ENCODE measurements at regions not wholly inside any gene's neighbourhood (a gene's known extent, or its start where the extent isn't known, plus 50 kb on each side); places are given as distances from the start of the nearest gene placed in this dataset.

DNA sequence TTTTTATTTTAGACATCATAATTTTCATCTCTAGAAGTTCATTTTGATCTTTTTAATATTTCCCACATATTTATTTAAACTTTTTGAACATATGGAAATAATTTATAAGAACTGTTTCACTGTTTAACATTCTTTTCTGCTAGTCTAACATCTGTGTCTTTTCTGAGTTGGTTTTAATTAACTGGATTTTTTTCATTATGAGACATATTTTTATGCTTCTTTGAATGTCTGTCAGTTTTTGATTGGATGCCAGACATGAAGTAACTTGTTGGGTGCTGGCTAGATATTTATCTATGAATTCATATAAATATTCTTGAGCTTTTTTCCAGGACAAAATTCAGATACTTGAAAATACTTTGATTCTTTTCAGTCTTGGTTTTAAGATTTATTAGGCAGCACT lies 317.8 kb upstream of the NCAM1 start:
- no peak for DNase-seq (ENCODE audit: low spot score)
- in situ Hi-C loops (cut with HindIII; ENCODE audit: extremely low pct_ligation_motif_present, low pct_unique_long_range_greater_than_20kb), result no loop called here
- Histone ChIP-seq H3K79me2 (ENCODE audit: insufficient read depth, low read length) (no peaks in the 10 kb centered on the region), H3K4me1 (ENCODE audit: insufficient read depth, low read length) (no peaks in the 10 kb centered on the region), H3K9me3 (ENCODE audit: low read length) (peaks cover 29% of the 10 kb centered on the region), H2AFZ (ENCODE audit: low read length) (no peak overlapping the region), H3K4me3 (replicated peaks in 1 of 3; ENCODE audit: insufficient read depth in 1 of 3, low read depth in 2 of 3, low read length in 3 of 3) (no peak overlapping the region), H3K27me3 (ENCODE audit: control insufficient read depth in 1 of 2, insufficient read depth in 2 of 2, low read length in 2 of 2) (no peaks in the 10 kb centered on the region), H3K4me2 (ENCODE audit: low read depth, low read length) (no peak overlapping the region), H3K36me3 (replicated peaks in 1 of 2; ENCODE audit: control insufficient read depth in 1 of 2, insufficient read depth in 2 of 2, low read length in 2 of 2) (no peaks in the 10 kb centered on the region), H3K27ac (ENCODE audit: extremely low read length, insufficient read depth, low read length) (no peak overlapping the region), H3K9ac (ENCODE audit: insufficient read depth, low read depth, low read length) (no peak overlapping the region), H4K20me1 (ENCODE audit: insufficient read depth, low read length) (no peaks in the 10 kb centered on the region)
- no TSS peak for BruUV-seq (replicated peaks)
- ChIA-PET POLR2A (no interaction called here), CTCF (ENCODE audit: low intra/inter-chr PET ratio, low total read pairs) (no interaction called here)
- TF ChIP-seq ISL2 (CRISPR knock-in tag; IDR thresholded peaks at IDR 0.05), result no peak
- no peak for TF ChIP-seq IRF9 (CRISPR knock-in tag; IDR thresholded peaks at IDR 0.05; ENCODE audit: borderline replicate concordance)
- no peak for TF ChIP-seq ARID4A (CRISPR knock-in tag; IDR thresholded peaks at IDR 0.05; ENCODE audit: borderline replicate concordance)
- intact Hi-C loops (cut with micrococcal nuclease; ENCODE audit: unreplicated experiment), result no loop called here
- FAIRE-seq, result no peak
- ATAC-seq, result no peak

Data from HepG2 (cell line).